ENCODE measurements at regions not wholly inside any gene's neighbourhood (a gene's known extent, or its start where the extent isn't known, plus 50 kb on each side); places are given as distances from the start of the nearest gene placed in this dataset.

DNA sequence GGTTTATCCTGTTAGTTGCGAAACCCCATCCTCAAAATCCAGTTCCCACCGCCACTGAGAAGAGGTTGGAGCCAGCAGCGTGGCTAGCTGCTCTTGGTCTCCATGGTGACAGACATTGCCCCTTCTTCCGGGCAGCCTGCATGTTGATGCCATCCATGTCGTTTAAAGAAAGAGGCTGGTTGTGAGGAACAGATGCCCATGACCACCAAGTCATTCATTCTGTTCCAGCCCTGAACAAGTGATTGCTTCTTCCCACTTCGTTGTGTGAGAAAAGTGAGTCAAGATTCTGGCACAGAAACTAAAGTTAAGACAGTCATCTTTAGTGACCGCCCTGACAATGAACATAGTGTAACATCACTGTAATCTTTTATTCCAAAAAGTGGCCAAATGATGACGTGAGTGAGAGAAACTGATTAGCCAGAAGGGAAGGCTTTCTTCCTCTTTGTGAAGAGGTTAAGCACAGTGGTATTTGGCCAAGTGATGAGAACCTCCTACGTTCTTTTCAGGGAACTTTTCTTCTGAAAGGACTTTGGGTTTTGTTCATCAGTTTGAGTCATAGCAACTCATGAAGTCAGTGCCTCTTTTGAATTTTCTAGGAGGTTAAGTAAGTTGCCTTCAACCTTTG is 272.5 kb downstream of the GALR1 start:
- ChIA-PET CTCF (no interaction called here), POLR2A (no interaction called here)
- no peak for DNase-seq (ENCODE audit: extremely low spot score)
- TF ChIP-seq LEF1 (IDR thresholded peaks at IDR 0.05; ENCODE audit: borderline replicate concordance): no peak
- no peak for TF ChIP-seq ZNF384 (IDR thresholded peaks at IDR 0.05)
- no peak for TF ChIP-seq FOXA1 (IDR thresholded peaks at IDR 0.05)
- no peak for TF ChIP-seq NFRKB (IDR thresholded peaks at IDR 0.05)
- TF ChIP-seq FOXM1 (IDR thresholded peaks at IDR 0.05; ENCODE audit: borderline replicate concordance): no peak
- TF ChIP-seq SUZ12 (IDR thresholded peaks at IDR 0.05): no peak
- no peak for TF ChIP-seq CTBP1 (IDR thresholded peaks at IDR 0.05; ENCODE audit: borderline replicate concordance)
- TF ChIP-seq BHLHE40 (IDR thresholded peaks at IDR 0.05; ENCODE audit: borderline replicate concordance): no peak
- TF ChIP-seq, protein P1, sequence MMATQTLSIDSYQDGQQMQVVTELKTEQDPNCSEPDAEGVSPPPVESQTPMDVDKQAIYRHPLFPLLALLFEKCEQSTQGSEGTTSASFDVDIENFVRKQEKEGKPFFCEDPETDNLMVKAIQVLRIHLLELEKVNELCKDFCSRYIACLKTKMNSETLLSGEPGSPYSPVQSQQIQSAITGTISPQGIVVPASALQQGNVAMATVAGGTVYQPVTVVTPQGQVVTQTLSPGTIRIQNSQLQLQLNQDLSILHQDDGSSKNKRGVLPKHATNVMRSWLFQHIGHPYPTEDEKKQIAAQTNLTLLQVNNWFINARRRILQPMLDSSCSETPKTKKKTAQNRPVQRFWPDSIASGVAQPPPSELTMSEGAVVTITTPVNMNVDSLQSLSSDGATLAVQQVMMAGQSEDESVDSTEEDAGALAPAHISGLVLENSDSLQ (IDR thresholded peaks at IDR 0.05): no peak
- no peak for TF ChIP-seq TARDBP (IDR thresholded peaks at IDR 0.05)
- no peak for TF ChIP-seq ARNT (IDR thresholded peaks at IDR 0.05)
- no peak for TF ChIP-seq SP1 (IDR thresholded peaks at IDR 0.05)
- TF ChIP-seq HDGF (IDR thresholded peaks at IDR 0.05; ENCODE audit: borderline replicate concordance): no peak
- no peak for TF ChIP-seq ELF4 (IDR thresholded peaks at IDR 0.05)
- TF ChIP-seq L3MBTL2 (conservative IDR thresholded peaks at IDR 0.05): no peak
- TF ChIP-seq FOXK2 (IDR thresholded peaks at IDR 0.05): no peak

GRCh38 chr18:77524909-77525308 is 275.3 kb downstream of the GALR1 start:
- TF ChIP-seq ELF4 (IDR thresholded peaks at IDR 0.05) (no peak), FOXA1 (IDR thresholded peaks at IDR 0.05) (no peak), LEF1 (IDR thresholded peaks at IDR 0.05; ENCODE audit: borderline replicate concordance) (no peak), TARDBP (IDR thresholded peaks at IDR 0.05) (no peak), L3MBTL2 (conservative IDR thresholded peaks at IDR 0.05) (no peak), BHLHE40 (IDR thresholded peaks at IDR 0.05; ENCODE audit: borderline replicate concordance) (no peak), CTBP1 (IDR thresholded peaks at IDR 0.05; ENCODE audit: borderline replicate concordance) (no peak), FOXK2 (IDR thresholded peaks at IDR 0.05) (no peak), SUZ12 (IDR thresholded peaks at IDR 0.05) (no peak), ZNF384 (IDR thresholded peaks at IDR 0.05) (no peak), ARNT (IDR thresholded peaks at IDR 0.05) (no peak), SP1 (IDR thresholded peaks at IDR 0.05) (no peak), FOXM1 (IDR thresholded peaks at IDR 0.05; ENCODE audit: borderline replicate concordance) (no peak), NFRKB (IDR thresholded peaks at IDR 0.05) (no peak)
- POLR2A ChIA-PET: no interaction called here
- no peak for DNase-seq (ENCODE audit: extremely low spot score)
- CTCF ChIA-PET: no interaction called here

GRCh38 chr18:77526962-77527361 is 277.3 kb downstream of the GALR1 start:
- TF ChIP-seq HDGF (IDR thresholded peaks at IDR 0.05; ENCODE audit: borderline replicate concordance): no peak
- TF ChIP-seq ELF4 (IDR thresholded peaks at IDR 0.05): no peak
- TF ChIP-seq TARDBP (IDR thresholded peaks at IDR 0.05): no peak
- TF ChIP-seq ARNT (IDR thresholded peaks at IDR 0.05): no peak
- TF ChIP-seq BHLHE40 (IDR thresholded peaks at IDR 0.05; ENCODE audit: borderline replicate concordance): no peak
- no peak for TF ChIP-seq NFRKB (IDR thresholded peaks at IDR 0.05)
- CTCF ChIA-PET: no interaction called here
- no peak for DNase-seq (ENCODE audit: extremely low spot score)
- POLR2A ChIA-PET: no interaction called here

GRCh38 chr18:77528872-77529271 is 279.2 kb downstream of the GALR1 start:
- TF ChIP-seq ZNF384 (IDR thresholded peaks at IDR 0.05): no peak
- DNase-seq (ENCODE audit: extremely low spot score): no peak
- POLR2A ChIA-PET: no interaction called here
- CTCF ChIA-PET: no interaction called here

GRCh38 chr18:77529492-77530176 is 280.0 kb downstream of the GALR1 start:
- POLR2A ChIA-PET: no interaction called here
- DNase-seq (ENCODE audit: extremely low spot score): no peak
- TF ChIP-seq FOXA1 (IDR thresholded peaks at IDR 0.05): no peak
- no peak for TF ChIP-seq CTBP1 (IDR thresholded peaks at IDR 0.05; ENCODE audit: borderline replicate concordance)
- TF ChIP-seq LEF1 (IDR thresholded peaks at IDR 0.05; ENCODE audit: borderline replicate concordance): no peak
- no peak for TF ChIP-seq SP1 (IDR thresholded peaks at IDR 0.05)
- TF ChIP-seq ELF4 (IDR thresholded peaks at IDR 0.05): no peak
- TF ChIP-seq HDGF (IDR thresholded peaks at IDR 0.05; ENCODE audit: borderline replicate concordance): no peak
- TF ChIP-seq BHLHE40 (IDR thresholded peaks at IDR 0.05; ENCODE audit: borderline replicate concordance): no peak
- TF ChIP-seq, protein P1 (IDR thresholded peaks at IDR 0.05): no peak
- TF ChIP-seq L3MBTL2 (conservative IDR thresholded peaks at IDR 0.05): no peak
- TF ChIP-seq SUZ12 (IDR thresholded peaks at IDR 0.05): no peak
- CTCF ChIA-PET: no interaction called here

DNA sequence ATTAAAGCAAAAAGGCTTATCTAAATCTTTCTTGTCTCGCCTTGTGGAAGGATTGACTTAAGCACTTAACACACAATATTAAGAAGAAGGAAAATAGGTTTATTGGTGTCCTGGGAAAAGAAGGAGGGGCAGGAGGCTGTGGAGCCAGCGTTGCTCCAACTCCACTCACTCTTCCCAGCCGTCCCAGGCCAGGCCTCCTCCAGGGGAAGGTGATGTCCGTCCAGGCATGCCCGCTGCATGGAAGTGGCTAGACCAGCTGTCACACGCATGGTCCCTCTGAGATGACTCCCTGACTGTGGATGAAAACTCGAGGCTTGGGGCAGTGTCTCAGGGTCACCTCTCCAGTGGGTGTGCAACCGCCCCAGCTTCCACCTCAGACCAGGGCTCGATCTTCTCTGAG is 281.1 kb downstream of the GALR1 start:
- DNase-seq (ENCODE audit: extremely low spot score): no peak
- no peak for TF ChIP-seq NFRKB (IDR thresholded peaks at IDR 0.05)
- no peak for TF ChIP-seq BHLHE40 (IDR thresholded peaks at IDR 0.05; ENCODE audit: borderline replicate concordance)
- ChIA-PET POLR2A (no interaction called here), CTCF (no interaction called here)

GRCh38 chr18:77539860-77540259 is 290.2 kb downstream of the GALR1 start:
- no peak for TF ChIP-seq ELF4 (IDR thresholded peaks at IDR 0.05)
- TF ChIP-seq BHLHE40 (IDR thresholded peaks at IDR 0.05; ENCODE audit: borderline replicate concordance): no peak
- TF ChIP-seq ARNT (IDR thresholded peaks at IDR 0.05): no peak
- TF ChIP-seq NFRKB (IDR thresholded peaks at IDR 0.05): no peak
- TF ChIP-seq, protein P1 (IDR thresholded peaks at IDR 0.05): no peak
- ChIA-PET POLR2A (no interaction called here), CTCF (no interaction called here)
- DNase-seq (ENCODE audit: extremely low spot score): no peak
